ENCODE measurements at regions not wholly inside any gene's neighbourhood (a gene's known extent, or its start where the extent isn't known, plus 50 kb on each side); places are given as distances from the start of the nearest gene placed in this dataset.

DNA sequence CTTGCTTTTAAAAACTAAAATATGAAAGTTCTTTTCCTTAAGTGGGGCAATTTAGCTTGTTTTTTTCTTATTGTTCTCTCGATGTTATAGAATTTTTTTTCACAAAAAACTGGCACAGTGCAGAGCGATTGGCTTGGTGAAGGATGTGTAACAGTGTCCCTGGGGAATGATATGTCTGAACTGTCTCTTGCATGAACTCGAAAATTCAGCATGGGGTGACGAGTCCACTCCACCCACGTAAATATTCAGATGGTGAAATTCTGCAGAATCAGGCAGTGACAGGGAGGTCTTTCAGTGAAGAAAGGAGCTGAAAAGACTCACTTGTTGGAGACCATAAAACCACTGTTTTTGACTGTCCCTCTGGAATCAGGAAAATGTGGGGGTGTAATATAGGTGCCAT, 505.3 kb downstream of the MMUT start:
- no peaks in the 10 kb centered on the region for H4K20me1 ChIP-seq (ENCODE audit: control insufficient read depth, insufficient read depth, insufficient read length)
- no peaks in the 10 kb centered on the region for H3K9me3 ChIP-seq (ENCODE audit: control insufficient read depth, low read depth, low read length)
- H3K4me2 ChIP-seq (ENCODE audit: insufficient read depth, insufficient read length, low read length), result no peak overlapping the region
- no peak overlapping the region for H2AFZ ChIP-seq (ENCODE audit: low read length)
- H2BK20ac ChIP-seq (ENCODE audit: low read depth, low read length, poor library complexity, severe bottlenecking), result no peak overlapping the region
- no peak overlapping the region for H3K27ac Mint-ChIP-seq
- H3K27me3 Mint-ChIP-seq (ENCODE audit: low read depth), result no peaks in the 10 kb centered on the region
- H3K23me2 ChIP-seq (ENCODE audit: insufficient read length, low read depth, low read length, poor library complexity, severe bottlenecking), result no peaks in the 10 kb centered on the region
- H2AK5ac ChIP-seq (ENCODE audit: insufficient read length, low read length), result no peak overlapping the region
- no peak overlapping the region for H2BK15ac ChIP-seq (ENCODE audit: low read depth, low read length)
- H3K9ac ChIP-seq (ENCODE audit: extremely low read depth, insufficient read length, low read length), result no peak overlapping the region
- H3K27ac ChIP-seq (ENCODE audit: insufficient read length, low read depth, low read length), result no peak overlapping the region
- H3K79me2 ChIP-seq (ENCODE audit: insufficient read depth, low read length), result no peaks in the 10 kb centered on the region
- no peak overlapping the region for H3K18ac ChIP-seq (ENCODE audit: insufficient read length, low read depth, low read length)
- no peak overlapping the region for H3K56ac ChIP-seq (ENCODE audit: insufficient read length, low read depth, low read length)
- 0 out of 2 replicates have a peak, but pooled peaks cover 2% of the 10 kb centered on the region for H3K4me1 ChIP-seq (ENCODE audit: insufficient read depth, low read length)
- H2BK120ac ChIP-seq (ENCODE audit: low read depth, low read length, poor library complexity, severe bottlenecking), result no peak overlapping the region
- no peak overlapping the region for H2BK12ac ChIP-seq (ENCODE audit: insufficient read length, low read depth, low read length)
- WGBS (ENCODE audit: extremely low coverage, insufficient read length, low lambda C conversion rate), result no CpG with 5 or more reads among the region's 5 CpGs
- TF ChIP-seq, protein P1, sequence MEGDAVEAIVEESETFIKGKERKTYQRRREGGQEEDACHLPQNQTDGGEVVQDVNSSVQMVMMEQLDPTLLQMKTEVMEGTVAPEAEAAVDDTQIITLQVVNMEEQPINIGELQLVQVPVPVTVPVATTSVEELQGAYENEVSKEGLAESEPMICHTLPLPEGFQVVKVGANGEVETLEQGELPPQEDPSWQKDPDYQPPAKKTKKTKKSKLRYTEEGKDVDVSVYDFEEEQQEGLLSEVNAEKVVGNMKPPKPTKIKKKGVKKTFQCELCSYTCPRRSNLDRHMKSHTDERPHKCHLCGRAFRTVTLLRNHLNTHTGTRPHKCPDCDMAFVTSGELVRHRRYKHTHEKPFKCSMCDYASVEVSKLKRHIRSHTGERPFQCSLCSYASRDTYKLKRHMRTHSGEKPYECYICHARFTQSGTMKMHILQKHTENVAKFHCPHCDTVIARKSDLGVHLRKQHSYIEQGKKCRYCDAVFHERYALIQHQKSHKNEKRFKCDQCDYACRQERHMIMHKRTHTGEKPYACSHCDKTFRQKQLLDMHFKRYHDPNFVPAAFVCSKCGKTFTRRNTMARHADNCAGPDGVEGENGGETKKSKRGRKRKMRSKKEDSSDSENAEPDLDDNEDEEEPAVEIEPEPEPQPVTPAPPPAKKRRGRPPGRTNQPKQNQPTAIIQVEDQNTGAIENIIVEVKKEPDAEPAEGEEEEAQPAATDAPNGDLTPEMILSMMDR (conservative IDR thresholded peaks at IDR 0.05), result no peak
- H3K14ac ChIP-seq (ENCODE audit: insufficient read depth, low read length), result no peak overlapping the region
- H3K27me3 ChIP-seq (ENCODE audit: insufficient read depth, low read length), result no peaks in the 10 kb centered on the region
- no peak overlapping the region for H3K23ac ChIP-seq (ENCODE audit: insufficient read length, low read depth, low read length)
- peaks cover 3 to 7% of the 10 kb centered on the region in 2 experiments; a peak in 3 of 4 replicates for H3K4me1 Mint-ChIP-seq
- H2BK5ac ChIP-seq (ENCODE audit: insufficient read length, low read length), result no peak overlapping the region
- H3K79me1 ChIP-seq (ENCODE audit: insufficient read depth, low read depth, low read length, poor library complexity, severe bottlenecking), result no peaks in the 10 kb centered on the region
- H3K4me3 Mint-ChIP-seq, result no peak overlapping the region
- no peak overlapping the region for H3T11ph ChIP-seq (ENCODE audit: low read length)
- H3K9me3 Mint-ChIP-seq, result no peaks in the 10 kb centered on the region
- H3K4ac ChIP-seq (ENCODE audit: low read depth, low read length), result no peak overlapping the region
- no peak overlapping the region for H4K8ac ChIP-seq (replicated peaks; ENCODE audit: insufficient read length, low read depth, low read length)
- no peak for DNase-seq
- no peaks in the 10 kb centered on the region for H3K36me3 Mint-ChIP-seq (ENCODE audit: insufficient read depth in 1 of 3, low read depth in 3 of 3)
- no peak overlapping the region for H4K5ac ChIP-seq (ENCODE audit: insufficient read length, low read depth, low read length)
- no peak overlapping the region for H4K91ac ChIP-seq (ENCODE audit: insufficient read length, low read depth, low read length)

Data from H9 (cell line).